ENCODE measurements at regions not wholly inside any gene's neighbourhood (a gene's known extent, or its start where the extent isn't known, plus 50 kb on each side); places are given as distances from the start of the nearest gene placed in this dataset.

DNA sequence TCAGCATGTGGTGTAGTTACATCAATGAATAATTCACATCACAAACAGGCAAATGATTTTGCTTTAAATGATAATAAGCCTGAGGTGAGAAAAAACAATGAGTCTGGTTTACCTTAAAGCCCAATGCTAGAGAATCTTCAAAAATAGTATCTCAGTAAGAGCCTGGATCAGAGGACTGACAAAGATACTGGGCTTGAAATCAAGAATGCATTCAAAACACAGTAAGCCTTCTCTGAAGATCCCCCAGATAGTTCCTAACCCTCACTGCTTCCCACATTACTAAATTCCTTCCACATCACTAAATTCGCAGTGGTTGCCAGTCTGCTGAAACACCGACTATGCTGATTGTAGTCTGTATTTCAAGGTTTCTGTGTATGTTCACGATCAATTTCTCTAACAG is 514.9 kb downstream of the SUCLG1 start:
- H4K20me1 ChIP-seq (ENCODE audit: insufficient read depth, low read length, poor library complexity, severe bottlenecking): no peaks in the 10 kb centered on the region
- H3F3A ChIP-seq (ENCODE audit: low read depth): no peaks in the 10 kb centered on the region
- H3K4me1 ChIP-seq (ENCODE audit: insufficient read depth, low read length, poor library complexity, severe bottlenecking): no peaks in the 10 kb centered on the region
- H3K27me3 ChIP-seq (ENCODE audit: insufficient read depth, low read length, poor library complexity, severe bottlenecking): no peaks in the 10 kb centered on the region
- no peaks in the 10 kb centered on the region for H3K9me2 ChIP-seq (replicated peaks; ENCODE audit: low read depth, low read length)
- H3K79me2 ChIP-seq (ENCODE audit: insufficient read depth, low read length): no peaks in the 10 kb centered on the region
- H3K4me3 ChIP-seq (ENCODE audit: low read length, poor library complexity, severe bottlenecking): no peak overlapping the region
- H3K9me3 ChIP-seq (ENCODE audit: insufficient read depth, low read depth, low read length): no peaks in the 10 kb centered on the region
- H2AFZ ChIP-seq (ENCODE audit: low read length): no peak overlapping the region
- TF ChIP-seq EZH2phosphoT487 (IDR thresholded peaks at IDR 0.05; ENCODE audit: borderline replicate concordance): no peak
- TF ChIP-seq, protein P1, sequence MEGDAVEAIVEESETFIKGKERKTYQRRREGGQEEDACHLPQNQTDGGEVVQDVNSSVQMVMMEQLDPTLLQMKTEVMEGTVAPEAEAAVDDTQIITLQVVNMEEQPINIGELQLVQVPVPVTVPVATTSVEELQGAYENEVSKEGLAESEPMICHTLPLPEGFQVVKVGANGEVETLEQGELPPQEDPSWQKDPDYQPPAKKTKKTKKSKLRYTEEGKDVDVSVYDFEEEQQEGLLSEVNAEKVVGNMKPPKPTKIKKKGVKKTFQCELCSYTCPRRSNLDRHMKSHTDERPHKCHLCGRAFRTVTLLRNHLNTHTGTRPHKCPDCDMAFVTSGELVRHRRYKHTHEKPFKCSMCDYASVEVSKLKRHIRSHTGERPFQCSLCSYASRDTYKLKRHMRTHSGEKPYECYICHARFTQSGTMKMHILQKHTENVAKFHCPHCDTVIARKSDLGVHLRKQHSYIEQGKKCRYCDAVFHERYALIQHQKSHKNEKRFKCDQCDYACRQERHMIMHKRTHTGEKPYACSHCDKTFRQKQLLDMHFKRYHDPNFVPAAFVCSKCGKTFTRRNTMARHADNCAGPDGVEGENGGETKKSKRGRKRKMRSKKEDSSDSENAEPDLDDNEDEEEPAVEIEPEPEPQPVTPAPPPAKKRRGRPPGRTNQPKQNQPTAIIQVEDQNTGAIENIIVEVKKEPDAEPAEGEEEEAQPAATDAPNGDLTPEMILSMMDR (conservative IDR thresholded peaks at IDR 0.05; ENCODE audit: low read length): no peak
- H3K36me3 ChIP-seq (ENCODE audit: insufficient read depth, low read length): no peaks in the 10 kb centered on the region
- no peak overlapping the region for H3K4me2 ChIP-seq (ENCODE audit: low read depth, low read length, poor library complexity, severe bottlenecking)
- no peak overlapping the region for H3K9ac ChIP-seq (ENCODE audit: low read depth, low read length, poor library complexity, severe bottlenecking)

DNA sequence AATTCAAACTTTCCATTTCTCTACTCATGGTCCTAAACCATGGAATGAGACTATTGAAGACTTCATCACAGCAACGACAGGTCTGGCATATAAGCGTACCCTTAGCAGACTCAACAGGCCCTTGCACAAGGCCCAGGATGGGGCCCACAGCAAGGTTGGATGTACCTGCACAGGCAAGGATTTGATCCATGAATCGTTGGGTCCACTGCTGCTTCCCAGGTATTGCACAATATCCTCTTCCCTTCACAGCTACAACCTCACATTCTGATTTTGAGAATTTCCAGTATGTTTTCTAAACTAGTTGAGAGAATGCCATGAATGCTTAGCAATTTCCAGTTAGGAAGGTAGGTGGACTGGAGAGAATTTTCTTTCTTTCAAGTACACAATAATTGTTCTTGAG is 515.8 kb downstream of the SUCLG1 start:
- Histone ChIP-seq H2AFZ (ENCODE audit: low read length) (no peak overlapping the region), H3K9me3 (ENCODE audit: insufficient read depth, low read depth, low read length) (no peaks in the 10 kb centered on the region), H3K4me1 (ENCODE audit: insufficient read depth, low read length, poor library complexity, severe bottlenecking) (no peaks in the 10 kb centered on the region), H4K20me1 (ENCODE audit: insufficient read depth, low read length, poor library complexity, severe bottlenecking) (no peaks in the 10 kb centered on the region), H3K9ac (ENCODE audit: low read depth, low read length, poor library complexity, severe bottlenecking) (no peak overlapping the region), H3K4me3 (ENCODE audit: low read length, poor library complexity, severe bottlenecking) (no peak overlapping the region), H3K36me3 (ENCODE audit: insufficient read depth, low read length) (no peaks in the 10 kb centered on the region), H3K9me2 (replicated peaks; ENCODE audit: low read depth, low read length) (no peaks in the 10 kb centered on the region), H3F3A (ENCODE audit: low read depth) (no peaks in the 10 kb centered on the region), H3K27me3 (ENCODE audit: insufficient read depth, low read length, poor library complexity, severe bottlenecking) (no peaks in the 10 kb centered on the region), H3K79me2 (ENCODE audit: insufficient read depth, low read length) (no peaks in the 10 kb centered on the region), H3K4me2 (ENCODE audit: low read depth, low read length, poor library complexity, severe bottlenecking) (no peak overlapping the region)
- no peak for TF ChIP-seq EZH2phosphoT487 (IDR thresholded peaks at IDR 0.05; ENCODE audit: borderline replicate concordance)
- TF ChIP-seq, protein P1 (conservative IDR thresholded peaks at IDR 0.05; ENCODE audit: low read length): no peak

DNA sequence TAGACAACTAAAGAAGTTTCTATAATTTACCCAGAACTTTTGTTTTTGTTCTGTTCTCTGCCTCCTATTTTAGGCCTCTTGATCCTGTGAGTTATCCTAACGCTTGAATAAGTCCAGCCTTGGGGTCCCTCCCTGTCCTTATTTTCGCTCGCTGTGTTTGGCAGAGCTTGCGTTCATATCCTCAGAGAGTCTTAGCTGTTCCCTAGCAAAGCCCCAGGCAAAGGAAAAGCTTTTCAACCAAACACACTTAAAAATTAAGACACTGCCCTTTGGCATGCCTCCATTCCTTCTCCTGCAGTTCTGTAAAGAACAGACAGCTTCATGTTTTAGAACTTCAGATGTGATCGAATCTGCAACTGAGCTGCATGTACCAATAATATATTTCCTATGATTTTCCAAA is 517.2 kb downstream of the SUCLG1 start:
- Histone ChIP-seq H3F3A (ENCODE audit: low read depth) (no peaks in the 10 kb centered on the region), H3K4me3 (ENCODE audit: low read length, poor library complexity, severe bottlenecking) (no peak overlapping the region), H3K9ac (ENCODE audit: low read depth, low read length, poor library complexity, severe bottlenecking) (no peak overlapping the region), H3K79me2 (ENCODE audit: insufficient read depth, low read length) (no peaks in the 10 kb centered on the region), H3K9me3 (ENCODE audit: insufficient read depth, low read depth, low read length) (no peaks in the 10 kb centered on the region), H4K20me1 (ENCODE audit: insufficient read depth, low read length, poor library complexity, severe bottlenecking) (no peaks in the 10 kb centered on the region), H2AFZ (ENCODE audit: low read length) (no peak overlapping the region), H3K4me2 (ENCODE audit: low read depth, low read length, poor library complexity, severe bottlenecking) (no peak overlapping the region), H3K4me1 (ENCODE audit: insufficient read depth, low read length, poor library complexity, severe bottlenecking) (no peaks in the 10 kb centered on the region), H3K36me3 (ENCODE audit: insufficient read depth, low read length) (no peaks in the 10 kb centered on the region), H3K27me3 (ENCODE audit: insufficient read depth, low read length, poor library complexity, severe bottlenecking) (no peaks in the 10 kb centered on the region), H3K9me2 (replicated peaks; ENCODE audit: low read depth, low read length) (no peaks in the 10 kb centered on the region)
- TF ChIP-seq EZH2phosphoT487 (IDR thresholded peaks at IDR 0.05; ENCODE audit: borderline replicate concordance): no peak
- TF ChIP-seq, protein P1 (conservative IDR thresholded peaks at IDR 0.05; ENCODE audit: low read length): no peak

All from Loucy (cell line).